Keratinocyte (primary cell): ENCODE measurements at regions not wholly inside any gene's neighbourhood (a gene's known extent, or its start where the extent isn't known, plus 50 kb on each side); places are given as distances from the start of the nearest gene placed in this dataset.

Source experiments
- DNase-seq: peaks from one replicate; pipeline ENCODE4 v3.0.0-alpha.2; 2011; ENCODE audit warnings: low read depth, missing footprints, low spot score
- FAIRE-seq: peaks from 2 replicates; lab custom pipeline; 2011; peaks lifted over from hg19 to GRCh38; lab: Jason Lieb, UNC
- H2AFZ ChIP-seq: 2 replicates; pipeline ENCODE4 v1.6.0; 2012; ENCODE audit warnings: low read length, control low read depth, inconsistent platforms; ENCODE audit not compliant: control insufficient read depth
- H3K27ac ChIP-seq: 2 replicates; pipeline ENCODE4 v1.5.1; 2011; ENCODE audit warnings: low read length; ENCODE audit not compliant: control insufficient read depth, insufficient read depth
- H3K27me3 ChIP-seq: 3 replicates; pipeline ENCODE4 v1.6.0; 2011; ENCODE audit warnings: low read length; ENCODE audit not compliant: control insufficient read depth, insufficient read depth; ENCODE audit errors: extremely low read depth
- H3K36me3 ChIP-seq, 2 experiments: 2 replicates in 1 of 2; 3 replicates in 1 of 2; pipeline ENCODE4 v1.5.1; 2011; ENCODE audit warnings: low read length in 2 of 2, mild to moderate bottlenecking in 1 of 2; ENCODE audit not compliant: control insufficient read depth in 2 of 2, insufficient read depth in 2 of 2; ENCODE audit errors: extremely low read depth in 1 of 2
- H3K4me1 ChIP-seq: 3 replicates; pipeline ENCODE4 v1.5.1; 2011; ENCODE audit warnings: low read length; ENCODE audit not compliant: control insufficient read depth, insufficient read depth; ENCODE audit errors: extremely low read depth
- H3K4me2 ChIP-seq: 3 replicates; pipeline ENCODE4 v1.6.0; 2011; ENCODE audit warnings: low read depth, low read length; ENCODE audit not compliant: control insufficient read depth, insufficient read depth; ENCODE audit errors: extremely low read depth
- H3K4me3 ChIP-seq, 3 experiments: fragments of 200-600 bp in 1 of 3; sonication (generic) in 1 of 3; 2 replicates in 2 of 3; 3 replicates in 1 of 3; pipeline ENCODE4 v1.5.1; 2011 to 2016; ENCODE audit warnings: low read length in 3 of 3, mild to moderate bottlenecking in 3 of 3, control low read depth in 2 of 3, inconsistent platforms in 1 of 3, low read depth in 1 of 3, mixed read lengths in 1 of 3, mixed run types in 1 of 3, moderate library complexity in 1 of 3; ENCODE audit not compliant: control insufficient read depth in 2 of 3, insufficient read depth in 2 of 3; ENCODE audit errors: extremely low read depth in 1 of 3
- H3K79me2 ChIP-seq: 2 replicates; pipeline ENCODE4 v1.6.0; 2012; ENCODE audit warnings: low read length; ENCODE audit not compliant: control insufficient read depth, insufficient read depth
- H3K9ac ChIP-seq: 3 replicates; pipeline ENCODE4 v1.6.0; 2011; ENCODE audit warnings: low read length; ENCODE audit not compliant: control insufficient read depth, insufficient read depth; ENCODE audit errors: extremely low read depth
- H3K9me1 ChIP-seq: 3 replicates; pipeline ENCODE4 v1.6.0; 2011; ENCODE audit warnings: low read length; ENCODE audit not compliant: control insufficient read depth, insufficient read depth; ENCODE audit errors: extremely low read depth
- H3K9me3 ChIP-seq: 2 replicates; pipeline ENCODE4 v1.5.1; 2012; ENCODE audit warnings: low read depth, low read length; ENCODE audit not compliant: control insufficient read depth
- H4K20me1 ChIP-seq: 3 replicates; pipeline ENCODE4 v1.6.0; 2011; ENCODE audit warnings: low read length; ENCODE audit not compliant: control insufficient read depth, insufficient read depth; ENCODE audit errors: extremely low read depth
- EZH2 ChIP-seq: IDR thresholded peaks from one replicate; pipeline ENCODE4 v1.6.1; 2012; ENCODE audit warnings: inconsistent platforms, mild to moderate bottlenecking, low read length, moderate library complexity
- dilution Hi-C: fragments of 300-500 bp; cut with MboI; formaldehyde crosslinking; loops from one replicate; pipeline ENCODE4 v1.7.0; 2020; ENCODE audit warnings: low sequenced_read_pairs; ENCODE audit not compliant: extremely low pct_ligation_motif_present
- TF ChIP-seq, protein P1 (sequence below), 3 experiments: IDR thresholded peaks in 1 of 3; conservative IDR thresholded peaks in 1 of 3; optimal IDR thresholded peaks in 1 of 3; 2 replicates in 2 of 3; 3 replicates in 1 of 3; pipeline versions ENCODE3 to v1.5.1; 2011; ENCODE audit warnings: low read length in 3 of 3, mild to moderate bottlenecking in 3 of 3, moderate library complexity in 2 of 3, control low read depth in 1 of 3, inconsistent platforms in 1 of 3; ENCODE audit not compliant: insufficient read depth in 2 of 3; ENCODE audit errors: extremely low read depth in 1 of 3

DNA sequence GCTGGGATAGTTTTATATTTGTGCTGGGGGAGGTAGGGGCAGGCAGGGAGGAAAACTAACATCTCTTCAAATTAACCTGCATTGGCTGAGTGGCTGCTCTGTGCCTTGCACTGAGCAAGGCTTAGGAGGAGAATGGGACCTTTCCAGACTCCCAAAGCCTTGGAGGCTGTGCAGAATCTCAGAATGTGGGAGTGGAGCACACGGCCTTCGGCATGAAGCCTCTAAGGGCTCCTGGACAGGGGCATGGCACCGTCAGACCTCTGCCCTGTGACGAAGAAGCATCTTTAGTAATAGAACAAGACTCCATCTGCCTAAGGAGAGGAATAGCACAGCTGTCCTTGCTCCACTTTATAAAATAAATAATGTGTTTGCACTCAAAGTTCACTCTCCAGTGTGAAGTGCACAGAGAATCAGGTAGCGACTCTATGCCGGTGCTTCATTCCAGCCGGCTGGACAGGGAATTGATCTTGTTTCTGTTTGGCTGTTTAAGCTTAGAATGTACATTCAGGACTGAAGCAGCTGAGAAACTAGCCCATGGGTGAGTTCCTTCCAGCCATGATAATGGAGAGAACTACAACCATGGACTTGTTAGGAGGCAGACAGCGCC lies 228.5 kb upstream of the ADAMTS9 start:
- Histone ChIP-seq H3K79me2 (no peaks in the 10 kb centered on the region), H3K9ac (no peak overlapping the region), H2AFZ (no peak overlapping the region), H3K9me3 (no peaks in the 10 kb centered on the region), H3K4me2 (no peak overlapping the region), H3K27ac (no peak overlapping the region), H3K36me3 (no peaks in the 10 kb centered on the region), H3K9me1 (no peaks in the 10 kb centered on the region), H3K27me3 (no peaks in the 10 kb centered on the region), H3K4me3 (no peak overlapping the region), H4K20me1 (no peaks in the 10 kb centered on the region), H3K4me1 (peaks cover 16% of the 10 kb centered on the region)
- TF ChIP-seq EZH2, result no peak
- TF ChIP-seq, protein P1, sequence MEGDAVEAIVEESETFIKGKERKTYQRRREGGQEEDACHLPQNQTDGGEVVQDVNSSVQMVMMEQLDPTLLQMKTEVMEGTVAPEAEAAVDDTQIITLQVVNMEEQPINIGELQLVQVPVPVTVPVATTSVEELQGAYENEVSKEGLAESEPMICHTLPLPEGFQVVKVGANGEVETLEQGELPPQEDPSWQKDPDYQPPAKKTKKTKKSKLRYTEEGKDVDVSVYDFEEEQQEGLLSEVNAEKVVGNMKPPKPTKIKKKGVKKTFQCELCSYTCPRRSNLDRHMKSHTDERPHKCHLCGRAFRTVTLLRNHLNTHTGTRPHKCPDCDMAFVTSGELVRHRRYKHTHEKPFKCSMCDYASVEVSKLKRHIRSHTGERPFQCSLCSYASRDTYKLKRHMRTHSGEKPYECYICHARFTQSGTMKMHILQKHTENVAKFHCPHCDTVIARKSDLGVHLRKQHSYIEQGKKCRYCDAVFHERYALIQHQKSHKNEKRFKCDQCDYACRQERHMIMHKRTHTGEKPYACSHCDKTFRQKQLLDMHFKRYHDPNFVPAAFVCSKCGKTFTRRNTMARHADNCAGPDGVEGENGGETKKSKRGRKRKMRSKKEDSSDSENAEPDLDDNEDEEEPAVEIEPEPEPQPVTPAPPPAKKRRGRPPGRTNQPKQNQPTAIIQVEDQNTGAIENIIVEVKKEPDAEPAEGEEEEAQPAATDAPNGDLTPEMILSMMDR (optimal IDR thresholded peaks at IDR 0.05 in 1 of 3, IDR thresholded peaks at IDR 0.05 in 1 of 3, conservative IDR thresholded peaks at IDR 0.05 in 1 of 3; ENCODE audit: extremely low read depth in 1 of 3, insufficient read depth in 2 of 3, low read length in 3 of 3), result no peak
- FAIRE-seq, result no peak
- dilution Hi-C loops, result no loop called here
- DNase-seq, result no peak

DNA sequence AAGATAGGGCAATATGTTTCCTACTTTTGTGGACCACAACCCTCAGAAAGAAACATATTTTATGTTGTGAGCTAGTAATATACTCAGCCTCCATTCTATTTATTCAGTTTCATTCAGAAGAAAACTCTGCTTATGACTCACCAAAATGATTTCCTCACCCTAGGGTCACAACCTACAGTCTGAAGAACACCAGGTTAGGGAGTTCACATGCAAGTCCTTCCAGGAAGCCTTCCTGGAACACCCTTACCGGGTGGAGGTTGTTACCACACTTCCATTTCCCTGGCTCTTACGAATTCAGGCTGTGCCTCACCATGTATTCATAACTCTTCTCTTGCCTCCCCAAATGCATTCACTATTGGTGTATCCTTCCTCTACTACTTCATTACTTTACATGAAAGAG lies 228.0 kb upstream of the ADAMTS9 start:
- H2AFZ ChIP-seq, result no peak overlapping the region
- FAIRE-seq (peak; percentile 29), DNase-seq (peak; percentile 17)
- H3K27me3 ChIP-seq, result no peaks in the 10 kb centered on the region
- no peaks in the 10 kb centered on the region for H4K20me1 ChIP-seq
- H3K9ac ChIP-seq, result no peak overlapping the region
- H3K4me3 ChIP-seq, result no peak overlapping the region
- no peak for TF ChIP-seq EZH2
- TF ChIP-seq, protein P1 (optimal IDR thresholded peaks at IDR 0.05 in 1 of 3, IDR thresholded peaks at IDR 0.05 in 1 of 3, conservative IDR thresholded peaks at IDR 0.05 in 1 of 3; ENCODE audit: extremely low read depth in 1 of 3, insufficient read depth in 2 of 3, low read length in 3 of 3), result no peak
- no peaks in the 10 kb centered on the region for H3K9me3 ChIP-seq
- H3K9me1 ChIP-seq, result no peaks in the 10 kb centered on the region
- H3K79me2 ChIP-seq, result no peaks in the 10 kb centered on the region
- peaks cover 16% of the 10 kb centered on the region for H3K4me1 ChIP-seq
- H3K4me2 ChIP-seq, result no peak overlapping the region
- dilution Hi-C loops, result no loop called here
- H3K27ac ChIP-seq, result no peak overlapping the region
- no peaks in the 10 kb centered on the region for H3K36me3 ChIP-seq
